ENCODE measurements at regions not wholly inside any gene's neighbourhood (a gene's known extent, or its start where the extent isn't known, plus 50 kb on each side); places are given as distances from the start of the nearest gene placed in this dataset.

DNA sequence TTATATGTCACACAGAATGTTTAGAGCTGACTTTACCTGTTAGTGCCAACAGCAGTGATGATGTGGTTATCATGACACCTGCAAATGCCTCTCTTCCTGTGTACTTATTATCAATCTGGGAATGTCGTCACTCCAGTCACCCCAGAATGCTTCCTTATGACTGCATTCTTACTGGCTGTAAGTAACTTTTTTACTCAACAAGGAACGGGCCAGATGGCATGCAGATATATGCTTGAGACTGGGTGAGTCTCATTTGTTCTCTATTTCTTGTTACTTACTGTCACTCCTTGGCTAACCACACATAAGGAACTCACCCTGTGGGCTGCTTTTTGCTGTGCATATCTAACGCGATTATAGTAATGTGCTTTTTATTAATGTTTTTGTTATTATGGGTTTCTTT, 385.5 kb upstream of the MEF2C start:
- TF ChIP-seq POLR2AphosphoS5 (IDR thresholded peaks at IDR 0.05) = no peak
- TF ChIP-seq, protein P1, sequence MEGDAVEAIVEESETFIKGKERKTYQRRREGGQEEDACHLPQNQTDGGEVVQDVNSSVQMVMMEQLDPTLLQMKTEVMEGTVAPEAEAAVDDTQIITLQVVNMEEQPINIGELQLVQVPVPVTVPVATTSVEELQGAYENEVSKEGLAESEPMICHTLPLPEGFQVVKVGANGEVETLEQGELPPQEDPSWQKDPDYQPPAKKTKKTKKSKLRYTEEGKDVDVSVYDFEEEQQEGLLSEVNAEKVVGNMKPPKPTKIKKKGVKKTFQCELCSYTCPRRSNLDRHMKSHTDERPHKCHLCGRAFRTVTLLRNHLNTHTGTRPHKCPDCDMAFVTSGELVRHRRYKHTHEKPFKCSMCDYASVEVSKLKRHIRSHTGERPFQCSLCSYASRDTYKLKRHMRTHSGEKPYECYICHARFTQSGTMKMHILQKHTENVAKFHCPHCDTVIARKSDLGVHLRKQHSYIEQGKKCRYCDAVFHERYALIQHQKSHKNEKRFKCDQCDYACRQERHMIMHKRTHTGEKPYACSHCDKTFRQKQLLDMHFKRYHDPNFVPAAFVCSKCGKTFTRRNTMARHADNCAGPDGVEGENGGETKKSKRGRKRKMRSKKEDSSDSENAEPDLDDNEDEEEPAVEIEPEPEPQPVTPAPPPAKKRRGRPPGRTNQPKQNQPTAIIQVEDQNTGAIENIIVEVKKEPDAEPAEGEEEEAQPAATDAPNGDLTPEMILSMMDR (IDR thresholded peaks at IDR 0.05) = no peak
